Kidney (tissue), 13 donors: ENCODE measurements at regions not wholly inside any gene's neighbourhood (a gene's known extent, or its start where the extent isn't known, plus 50 kb on each side); places are given as distances from the start of the nearest gene placed in this dataset.

Experiments used
- DNase-seq, 5 donors: peaks; one replicate each; pipeline ENCODE4 v3.0.0-alpha.2; 2013 to 2020
- FAIRE-seq: peaks from 2 replicates; lab custom pipeline; 2012; peaks lifted over from hg19 to GRCh38; lab: Jason Lieb, UNC
- H3K27ac ChIP-seq, 2 donors: one replicate each; pipeline ENCODE4 v1.7.0; 2013; ENCODE audit warnings: low read depth in 2 of 2, low read length in 2 of 2, inconsistent platforms in 1 of 2
- H3K27me3 ChIP-seq: one replicate; pipeline ENCODE4 v1.7.1; 2013; ENCODE audit warnings: low read length, inconsistent platforms; ENCODE audit not compliant: control insufficient read depth, insufficient read depth
- H3K36me3 ChIP-seq, 3 donors: one replicate each; pipeline versions ENCODE4 v1.7.0 to v1.7.1; 2013; ENCODE audit warnings: low read length in 3 of 3, control low read depth in 1 of 3, inconsistent platforms in 1 of 3; ENCODE audit not compliant: insufficient read depth in 3 of 3, control insufficient read depth in 2 of 3
- H3K4me1 ChIP-seq, 3 donors: one replicate each; pipeline versions ENCODE4 v1.7.0 to v1.7.1; 2013; ENCODE audit warnings: low read length in 3 of 3, inconsistent platforms in 1 of 3, low read depth in 1 of 3; ENCODE audit not compliant: control insufficient read depth in 2 of 3, insufficient read depth in 2 of 3
- H3K4me3 ChIP-seq, 3 donors: one replicate each; pipeline versions ENCODE4 v1.7.0 to v1.8.1; 2013; ENCODE audit warnings: low read length in 3 of 3, control low read depth in 1 of 3, inconsistent platforms in 1 of 3
- H3K9ac ChIP-seq, 3 donors: one replicate each; pipeline versions ENCODE4 v1.7.0 to v1.7.1; 2013; ENCODE audit warnings: low read length in 3 of 3, control low read depth in 1 of 3, inconsistent platforms in 1 of 3
- H3K9me3 ChIP-seq, 3 donors: one replicate each; pipeline versions ENCODE4 v1.7.0 to v1.7.1; 2013; ENCODE audit warnings: low read length in 3 of 3, control low read depth in 1 of 3, inconsistent platforms in 1 of 3; ENCODE audit not compliant: control insufficient read depth in 2 of 3, insufficient read depth in 1 of 3
- CTCF ChIP-seq: IDR thresholded peaks from 3 replicates; pipeline ENCODE4 v1.5.1; 2012; ENCODE audit warnings: mild to moderate bottlenecking, moderate library complexity, borderline replicate concordance; ENCODE audit not compliant: insufficient read depth; ENCODE audit errors: extremely low read depth
- intact Hi-C: fragments of 100-400 bp; cut with DNase I; formaldehyde crosslinking; loops from one replicate; pipeline ENCODE4 v1.11.1; 2022
- donor health status: control.
- donor health status: control.
- donor health status: control.
- donor health status: control.
- donor health status: control.
- donor health status: DM: yes; HTN: yes; CAD: no.
- donor health status: Normal renal cell carcinoma (clear cell type).

- no peak for TF ChIP-seq CTCF
- Histone ChIP-seq H3K27me3 (no peaks in the 10 kb centered on the region), H3K9ac (no peak overlapping the region), H3K36me3 (no peaks in the 10 kb centered on the region), H3K4me1 (no peaks in the 10 kb centered on the region), H3K27ac (no peak overlapping the region), H3K4me3 (no peak overlapping the region), H3K9me3 (no peaks in the 10 kb centered on the region)
- DNase-seq, result no peak
- no peak for FAIRE-seq
- intact Hi-C loops, result no loop called here
Measured at GRCh38 chr15:54803987-54804386, 392.8 kb downstream of the RSL24D1 start.

DNA sequence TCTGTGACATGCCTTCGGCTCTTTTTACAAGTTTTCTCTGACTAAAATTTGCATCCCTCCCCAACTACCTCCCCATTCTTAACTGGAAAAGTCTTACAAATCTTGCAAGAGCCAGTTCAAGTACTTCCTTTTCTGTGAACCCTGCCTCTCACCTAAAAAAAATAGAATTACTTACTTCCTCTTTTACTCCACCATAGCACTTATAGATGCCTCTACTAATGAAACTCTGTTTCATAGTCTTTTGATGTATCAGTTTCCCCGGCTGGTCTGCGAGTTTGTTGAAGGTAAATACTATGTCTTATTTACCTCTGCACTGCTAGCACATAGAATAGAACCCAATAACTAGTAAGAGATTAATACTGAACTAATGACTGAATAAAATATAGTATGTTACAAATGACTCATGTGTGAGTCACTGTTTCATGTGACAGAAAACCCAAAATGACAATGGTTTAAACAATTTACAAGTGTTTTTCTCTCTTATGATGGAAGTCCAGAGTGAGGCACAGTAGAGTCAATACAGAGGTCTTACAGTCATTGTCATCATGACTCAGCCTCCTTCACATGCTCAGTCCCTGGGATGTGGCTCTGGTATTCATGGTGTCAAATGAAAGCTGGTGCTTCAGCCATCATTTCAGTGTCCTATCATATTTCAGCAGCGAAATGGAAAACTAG is 393.5 kb downstream of the RSL24D1 start:
- H3K4me1 ChIP-seq, result no peaks in the 10 kb centered on the region
- H3K9ac ChIP-seq, result no peak overlapping the region
- no peaks in the 10 kb centered on the region for H3K27me3 ChIP-seq
- no peaks in the 10 kb centered on the region for H3K36me3 ChIP-seq
- intact Hi-C loops, result no loop called here
- FAIRE-seq (no peak), DNase-seq (peak in 1 of 5 donors; percentile 1)
- no peaks in the 10 kb centered on the region for H3K9me3 ChIP-seq
- no peak for TF ChIP-seq CTCF
- no peak overlapping the region for H3K27ac ChIP-seq
- no peak overlapping the region for H3K4me3 ChIP-seq

DNA sequence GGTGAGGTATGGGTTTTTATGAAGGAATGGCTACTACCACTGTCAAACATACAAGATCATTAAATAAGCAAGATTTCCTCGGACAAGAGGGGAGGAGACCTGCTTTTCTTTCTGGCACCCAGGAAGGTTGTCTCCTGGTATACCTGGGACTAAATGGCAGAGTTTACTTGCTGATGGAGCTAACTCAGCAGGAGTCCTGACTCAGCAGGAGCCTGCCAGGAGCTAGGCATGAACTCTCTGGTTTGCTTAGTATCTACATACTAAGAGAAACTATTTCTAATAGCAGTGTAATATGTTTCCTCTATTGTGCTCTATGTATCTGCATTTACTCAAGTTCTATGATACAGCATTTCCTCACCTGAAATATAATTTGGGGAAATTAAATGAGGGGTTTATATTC is 404.2 kb downstream of the RSL24D1 start:
- no peak overlapping the region for H3K9ac ChIP-seq
- H3K4me3 ChIP-seq, result no peak overlapping the region
- H3K36me3 ChIP-seq, result no peaks in the 10 kb centered on the region
- H3K27ac ChIP-seq, result no peak overlapping the region
- intact Hi-C loops, result no loop called here
- TF ChIP-seq CTCF, result no peak
- no peaks in the 10 kb centered on the region for H3K9me3 ChIP-seq
- DNase-seq (no peak), FAIRE-seq (no peak)
- no peaks in the 10 kb centered on the region for H3K4me1 ChIP-seq
- H3K27me3 ChIP-seq, result no peaks in the 10 kb centered on the region

GRCh38 chr15:54790693-54791092 is 406.0 kb downstream of the RSL24D1 start:
- no peaks in the 10 kb centered on the region for H3K9me3 ChIP-seq
- no peak for TF ChIP-seq CTCF
- H3K27me3 ChIP-seq, result no peaks in the 10 kb centered on the region
- FAIRE-seq (no peak), DNase-seq (no peak)
- H3K27ac ChIP-seq, result no peak overlapping the region
- no peaks in the 10 kb centered on the region for H3K4me1 ChIP-seq
- H3K9ac ChIP-seq, result no peak overlapping the region
- no peak overlapping the region for H3K4me3 ChIP-seq
- no peaks in the 10 kb centered on the region for H3K36me3 ChIP-seq
- intact Hi-C loops, result no loop called here
